Uterus (tissue), 2 donors: ENCODE measurements at regions not wholly inside any gene's neighbourhood (a gene's known extent, or its start where the extent isn't known, plus 50 kb on each side); places are given as distances from the start of the nearest gene placed in this dataset.
A peak's percentile ranks its signal among the peaks of the same experiment; 100 is the strongest.

Source experiments
- CTCF ChIP-seq, 4 experiments: fragments of 200-600 bp in 2 of 4; fragments of 450-650 bp in 2 of 4; sonication (generic) in 2 of 4; IDR thresholded peaks; one replicate each; pipeline ENCODE4 v1.5.1; 2016 to 2019; ENCODE audit warnings: antibody characterized with exemption in 4 of 4, mild to moderate bottlenecking in 2 of 4, moderate library complexity in 1 of 4
- POLR2A ChIP-seq, 2 donors: fragments of 450-650 bp; IDR thresholded peaks; one replicate each; pipeline ENCODE4 v1.6.1; 2016; ENCODE audit warnings: antibody characterized with exemption in 2 of 2, mild to moderate bottlenecking in 1 of 2, moderate library complexity in 1 of 2

- peak in 2 of 4 experiments; percentile 13 to 35 for TF ChIP-seq CTCF (IDR thresholded peaks at IDR 0.05)
- TF ChIP-seq POLR2A (IDR thresholded peaks at IDR 0.05) = no peak
Observed at GRCh38 chr5:138632900-138633489, 57.8 kb upstream of the HSPA9 start.
